ENCODE measurements at regions not wholly inside any gene's neighbourhood (a gene's known extent, or its start where the extent isn't known, plus 50 kb on each side); places are given as distances from the start of the nearest gene placed in this dataset.

- H3K9me3 ChIP-seq, result no peaks in the 10 kb centered on the region
- in situ Hi-C loops (cut with MboI; ENCODE audit: low pct_ligation_motif_present in 1 of 4, low pct_unique_long_range_greater_than_20kb in 1 of 4, low sequenced_read_pairs in 3 of 4), result no loop called here
- TF ChIP-seq CTCF (IDR thresholded peaks at IDR 0.05) (peak in 1 of 5 experiments; percentile 29), EP300 (IDR thresholded peaks at IDR 0.05; ENCODE audit: low read depth) (no peak)
- WGBS, 2 donors (ENCODE audit: low coverage in 1 of 2), result 50% methylated on average over 1 of the region's 1 CpG; no CpG with 5 or more reads in 1 of the 2 donors
- H3K27me3 ChIP-seq, result no peaks in the 10 kb centered on the region
- peaks cover 0 to 5% (median 0%) of the 10 kb centered on the region in 4 donors for H3K4me1 ChIP-seq
- peak; percentile 10 for DNase-seq
- H3K36me3 ChIP-seq, result no peaks in the 10 kb centered on the region
- intact Hi-C loops (cut with DNase I; ENCODE audit: low total_unique reads), result no loop called here
- peak overlapping the region in 3 of 4 donors; percentile 11 to 37 (median 30) for H3K27ac ChIP-seq
- H3K4me3 ChIP-seq, result no peak overlapping the region
Measured at GRCh38 chr12:91406920-91407341, 224.3 kb upstream of the DCN start.

- Histone ChIP-seq H3K27ac (no peak overlapping the region), H3K27me3 (no peaks in the 10 kb centered on the region), H3K9me3 (no peaks in the 10 kb centered on the region), H3K4me3 (no peak overlapping the region), H3K4me1 (peaks cover 0 to 14% (median 2%) of the 10 kb centered on the region in 4 donors), H3K36me3 (no peaks in the 10 kb centered on the region)
- 83 to 88% methylated on average over 4 of the region's 4 CpGs for WGBS, 2 donors (ENCODE audit: low coverage in 1 of 2)
- intact Hi-C loops (cut with DNase I; ENCODE audit: low total_unique reads), result no loop called here
- in situ Hi-C loops (cut with MboI; ENCODE audit: low pct_ligation_motif_present in 1 of 4, low pct_unique_long_range_greater_than_20kb in 1 of 4, low sequenced_read_pairs in 3 of 4), result no loop called here
- DNase-seq, result no peak
- no peak for TF ChIP-seq POLR2A (IDR thresholded peaks at IDR 0.05)
- TF ChIP-seq POLR2AphosphoS5 (IDR thresholded peaks at IDR 0.05), result no peak
- TF ChIP-seq CTCF (IDR thresholded peaks at IDR 0.05), result no peak
- TF ChIP-seq EP300 (IDR thresholded peaks at IDR 0.05; ENCODE audit: low read depth), result no peak
Measured at GRCh38 chr12:91404441-91404840, 221.8 kb upstream of the DCN start.

GRCh38 chr12:91401190-91401589 is 218.6 kb upstream of the DCN start:
- no peak for TF ChIP-seq EP300 (IDR thresholded peaks at IDR 0.05; ENCODE audit: low read depth)
- in situ Hi-C loops (cut with MboI; ENCODE audit: low pct_ligation_motif_present in 1 of 4, low pct_unique_long_range_greater_than_20kb in 1 of 4, low sequenced_read_pairs in 3 of 4), result no loop called here
- Histone ChIP-seq H3K4me1 (peaks cover 0 to 18% (median 2%) of the 10 kb centered on the region in 4 donors), H3K36me3 (no peaks in the 10 kb centered on the region), H3K27ac (peak overlapping the region in 3 of 4 donors; percentile 3 to 27 (median 20)), H3K9me3 (no peaks in the 10 kb centered on the region), H3K4me3 (no peak overlapping the region), H3K27me3 (no peaks in the 10 kb centered on the region)
- intact Hi-C loops (cut with DNase I; ENCODE audit: low total_unique reads), result no loop called here
- no peak for DNase-seq

- no peaks in the 10 kb centered on the region for H3K27me3 ChIP-seq
- DNase-seq, result no peak
- H3K4me1 ChIP-seq, result peaks cover 0 to 20% (median 2%) of the 10 kb centered on the region in 4 donors
- no peaks in the 10 kb centered on the region for H3K9me3 ChIP-seq
- no peaks in the 10 kb centered on the region for H3K36me3 ChIP-seq
- intact Hi-C loops (cut with DNase I; ENCODE audit: low total_unique reads), result no loop called here
- H3K27ac ChIP-seq, result no peak overlapping the region
- in situ Hi-C loops (cut with MboI; ENCODE audit: low pct_ligation_motif_present in 1 of 4, low pct_unique_long_range_greater_than_20kb in 1 of 4, low sequenced_read_pairs in 3 of 4), result no loop called here
- TF ChIP-seq POLR2A (IDR thresholded peaks at IDR 0.05), result no peak
- no peak for TF ChIP-seq EP300 (IDR thresholded peaks at IDR 0.05; ENCODE audit: low read depth)
- TF ChIP-seq CTCF (IDR thresholded peaks at IDR 0.05), result no peak
- TF ChIP-seq POLR2AphosphoS5 (IDR thresholded peaks at IDR 0.05), result no peak
- WGBS, 2 donors (ENCODE audit: low coverage in 1 of 2), result 64 to 65% methylated on average over 4 of the region's 4 CpGs
- H3K4me3 ChIP-seq, result no peak overlapping the region
Measured at GRCh38 chr12:91400271-91400670, 217.7 kb upstream of the DCN start.

GRCh38 chr12:91397866-91398532 is 215.4 kb upstream of the DCN start:
- no peaks in the 10 kb centered on the region for H3K36me3 ChIP-seq
- intact Hi-C loops (cut with DNase I; ENCODE audit: low total_unique reads) (no loop called here), in situ Hi-C loops (cut with MboI; ENCODE audit: low pct_ligation_motif_present in 1 of 4, low pct_unique_long_range_greater_than_20kb in 1 of 4, low sequenced_read_pairs in 3 of 4) (loop anchor here (25.0 kb wide), 2 partner anchors 414 to 739 kb away; partner anchors contain the start of gene BTG1 (in 2 of the 4))
- DNase-seq, result no peak
- no peak overlapping the region for H3K27ac ChIP-seq
- WGBS, 2 donors (ENCODE audit: low coverage in 1 of 2), result 87 to 91% methylated on average over 4 of the region's 4 CpGs
- H3K4me3 ChIP-seq, result no peak overlapping the region
- peaks cover 0 to 23% (median 2%) of the 10 kb centered on the region in 4 donors for H3K4me1 ChIP-seq
- H3K9me3 ChIP-seq, result no peaks in the 10 kb centered on the region
- TF ChIP-seq POLR2AphosphoS5 (IDR thresholded peaks at IDR 0.05), result no peak
- no peak for TF ChIP-seq EP300 (IDR thresholded peaks at IDR 0.05; ENCODE audit: low read depth)
- no peak for TF ChIP-seq POLR2A (IDR thresholded peaks at IDR 0.05)
- TF ChIP-seq CTCF (IDR thresholded peaks at IDR 0.05), result no peak
- H3K27me3 ChIP-seq, result no peaks in the 10 kb centered on the region
